ENCODE measurements at regions not wholly inside any gene's neighbourhood (a gene's known extent, or its start where the extent isn't known, plus 50 kb on each side); places are given as distances from the start of the nearest gene placed in this dataset.
"Not testable (repeated sequence)": the region's sequence is repeated elsewhere in the genome, so short reads cannot be mapped to it uniquely, and the experiment has no call there.

DNA sequence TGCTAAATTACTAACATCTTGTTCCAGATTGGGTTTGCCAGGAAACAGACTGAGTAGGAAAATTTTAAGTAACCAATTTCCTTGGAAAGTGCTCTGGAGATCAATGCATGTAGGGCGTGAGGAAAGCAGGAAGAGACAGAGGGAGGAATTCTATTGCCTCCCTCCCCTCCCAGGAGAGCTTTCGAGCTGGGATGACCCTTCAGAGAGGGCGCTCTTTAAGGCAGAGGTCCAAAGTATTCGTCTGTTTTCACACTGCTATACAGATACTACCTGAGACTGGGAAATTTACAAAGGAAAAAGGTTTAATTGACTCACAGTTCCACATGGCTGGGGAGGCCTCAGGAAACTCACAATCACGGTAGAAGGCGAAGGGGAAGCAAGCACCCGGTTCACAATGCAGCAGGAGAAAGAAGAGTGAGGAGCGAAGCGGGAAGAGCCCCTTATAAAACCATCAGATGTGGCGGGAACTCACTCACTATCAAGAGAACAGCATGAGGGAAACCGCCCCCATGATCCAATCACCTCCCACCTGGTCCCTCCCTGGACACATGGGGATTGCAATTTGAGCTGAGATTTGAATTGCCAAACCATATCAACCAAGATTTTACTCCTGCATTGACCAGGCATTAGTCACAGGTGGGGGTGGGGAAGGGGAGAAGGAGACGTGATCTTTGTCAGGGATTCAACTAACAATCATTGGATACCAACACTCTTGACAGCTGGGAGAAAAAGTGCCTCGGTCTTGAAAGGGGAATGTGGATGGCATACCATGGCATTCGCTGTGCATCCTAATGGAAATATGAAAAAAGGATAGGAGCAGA, 63.8 kb downstream of the SLITRK2 start:
- no peak for DNase-seq

DNA sequence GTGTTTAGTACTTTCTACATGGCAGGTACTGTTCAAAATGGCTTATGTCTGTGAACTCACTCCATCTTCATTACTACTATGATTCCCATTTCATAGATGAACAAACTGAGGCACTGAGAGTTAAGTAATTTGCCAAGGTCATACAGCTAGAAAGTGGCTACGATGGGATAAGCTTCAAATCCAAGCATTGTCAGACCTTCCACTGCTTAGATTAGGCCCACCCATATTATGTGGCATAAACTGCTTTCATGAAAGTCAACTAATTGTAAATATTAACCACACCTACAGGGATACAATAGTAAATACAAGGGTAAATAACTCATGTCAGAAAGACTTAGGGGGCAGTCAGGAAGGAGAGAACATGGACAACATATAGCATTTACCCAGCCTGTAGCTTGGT, 68.8 kb downstream of the SLITRK2 start:
- no peak for DNase-seq

DNA sequence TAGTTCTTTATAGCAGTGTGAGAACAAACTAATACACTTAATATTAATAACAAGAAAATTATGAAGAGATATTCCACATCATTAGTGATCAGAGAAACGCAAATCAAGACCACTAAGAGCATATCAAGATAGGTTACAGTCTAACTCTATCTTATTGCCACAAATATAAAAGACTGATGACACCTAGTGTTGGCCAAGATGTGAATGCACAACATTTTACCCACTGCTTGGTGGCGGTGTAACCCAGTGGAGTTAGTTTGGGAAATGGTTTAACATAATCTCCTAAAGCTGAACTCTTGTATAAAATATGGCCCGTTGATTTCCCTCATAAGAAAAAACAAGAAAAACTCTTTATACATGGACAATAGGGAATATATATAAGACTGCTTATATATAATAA, 92.4 kb downstream of the SLITRK2 start:
- DNase-seq: no peak

DNA sequence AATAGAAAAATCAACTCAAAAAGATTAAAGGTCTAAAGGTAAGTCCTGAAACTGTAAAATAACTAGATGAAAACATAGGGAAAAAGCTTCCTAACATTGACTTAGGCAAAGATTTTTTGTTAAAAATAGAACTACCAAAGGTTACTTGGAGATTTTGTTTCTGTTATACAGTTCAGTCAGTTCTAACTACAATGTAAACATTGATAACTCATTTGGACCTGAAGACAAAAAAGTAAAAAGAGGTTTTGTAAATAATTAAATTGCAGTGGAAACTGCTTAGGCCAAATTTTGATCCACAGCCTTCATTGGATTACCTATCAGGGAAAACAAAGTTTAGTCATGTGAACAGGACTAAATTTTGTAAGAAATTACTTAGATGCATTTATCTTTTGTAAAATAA, 101.8 kb downstream of the SLITRK2 start:
- no peak for DNase-seq

DNA sequence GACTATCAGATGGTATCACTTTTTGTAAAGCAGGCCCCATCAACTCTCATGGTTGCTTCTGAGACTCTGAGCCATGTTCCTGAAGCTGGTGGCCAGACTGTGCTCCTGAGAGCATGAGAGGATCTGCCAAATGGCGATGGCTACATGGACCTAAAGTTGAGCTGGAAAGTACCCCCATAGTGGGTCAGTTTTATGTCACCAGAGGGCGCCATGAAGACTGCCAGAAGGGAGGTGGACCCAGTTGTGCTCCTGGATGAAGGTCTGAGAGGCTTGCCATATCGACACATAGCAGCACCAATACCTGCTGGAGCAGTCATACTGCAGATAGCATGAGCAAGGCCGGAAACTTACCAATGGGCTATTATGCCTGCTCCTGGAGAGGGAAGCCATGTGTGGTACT, 105.7 kb downstream of the SLITRK2 start:
- no peak for DNase-seq

DNA sequence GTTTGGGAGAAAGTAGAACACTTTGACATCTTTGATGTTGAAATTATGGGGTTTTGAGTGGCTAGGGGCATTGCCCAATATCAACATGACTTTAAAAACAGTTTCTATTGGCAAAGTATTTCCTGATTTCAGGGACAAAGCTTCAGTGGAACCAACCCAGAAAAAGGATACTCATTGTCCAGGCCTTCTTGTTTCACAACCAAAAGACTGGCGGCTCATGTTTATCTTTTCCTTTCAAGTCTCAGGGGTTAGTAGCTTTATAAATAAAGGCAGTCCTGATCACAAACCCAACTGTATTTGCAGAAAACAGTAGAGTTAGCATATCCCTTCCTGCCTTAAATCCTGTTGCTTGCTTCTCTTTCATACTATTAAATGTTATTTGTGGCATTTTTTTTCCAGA, 119.1 kb downstream of the SLITRK2 start:
- DNase-seq: no peak

DNA sequence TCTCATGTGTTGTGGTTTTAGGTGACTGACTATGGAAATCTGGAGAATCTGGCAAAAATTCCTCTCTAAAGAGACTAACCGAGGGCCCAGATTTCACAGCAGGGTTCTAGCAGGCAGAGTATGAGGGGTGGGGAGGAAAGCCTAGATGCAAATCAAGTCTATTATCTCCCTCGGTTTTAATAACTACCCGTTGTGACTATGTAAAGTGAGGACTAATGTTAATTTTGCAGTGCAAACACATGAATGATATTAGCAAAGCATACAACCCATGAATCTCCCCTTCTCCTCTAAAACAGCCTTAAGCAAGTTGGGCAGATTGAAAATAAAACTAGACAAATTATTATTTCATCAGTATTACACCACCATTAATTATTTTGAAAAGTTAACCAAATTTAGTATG, 131.4 kb downstream of the SLITRK2 start:
- no peak for DNase-seq

DNA sequence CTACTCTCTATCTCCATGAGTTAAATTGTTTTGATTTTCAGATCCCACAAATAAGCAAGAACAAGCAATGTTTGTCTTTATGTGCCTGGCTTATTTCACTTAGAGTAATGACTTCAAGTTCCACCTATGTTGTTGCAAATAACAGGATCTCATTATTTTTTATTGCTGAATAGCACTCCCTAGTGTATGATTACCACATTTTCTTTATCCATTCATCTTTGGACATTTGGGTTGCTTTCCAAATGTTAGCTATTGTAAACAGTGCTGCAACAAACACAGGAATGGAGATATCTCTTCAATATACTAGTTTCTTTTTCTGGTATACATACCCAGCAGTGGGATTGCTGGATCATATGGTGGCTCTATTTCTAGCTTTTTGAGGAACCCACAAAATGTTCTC, 136.0 kb downstream of the SLITRK2 start:
- no peak for DNase-seq

DNA sequence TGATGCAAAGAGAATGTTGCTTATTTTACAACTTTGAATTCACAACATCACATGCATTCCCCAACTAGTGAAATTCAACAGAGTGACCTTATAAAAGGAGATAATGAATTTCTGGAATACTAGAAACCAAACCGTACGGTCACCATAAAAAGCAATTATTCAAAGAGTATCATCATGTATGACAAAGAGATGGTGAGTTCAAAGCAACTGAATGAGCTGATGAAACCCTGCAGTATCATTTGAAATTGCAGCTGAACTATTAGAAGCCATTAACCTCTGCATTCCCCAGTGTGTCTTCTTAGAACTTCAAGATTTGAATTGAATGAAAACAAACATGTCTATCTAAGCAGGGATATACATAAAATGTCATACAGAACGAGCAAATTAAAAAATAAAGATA, 172.4 kb downstream of the SLITRK2 start:
- DNase-seq: no peak

DNA sequence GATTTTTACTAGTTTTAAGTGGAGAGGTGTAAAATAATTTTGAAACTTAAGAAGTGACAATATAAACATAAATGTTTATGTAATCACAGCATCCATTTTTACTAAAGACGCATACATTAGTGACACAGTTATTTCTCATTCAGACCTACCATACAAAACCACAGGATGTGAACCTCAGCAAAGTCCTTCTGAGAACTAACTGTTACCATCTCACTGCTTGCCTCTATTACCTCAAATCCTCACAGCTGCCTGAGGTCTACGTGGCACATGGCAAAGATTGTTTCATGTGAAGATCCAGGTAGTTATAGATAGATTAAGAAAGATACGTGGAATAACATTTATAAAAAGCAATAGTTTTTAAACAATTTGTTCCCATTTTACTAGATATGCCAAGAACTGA, 189.0 kb downstream of the SLITRK2 start:
- DNase-seq: no peak

DNA sequence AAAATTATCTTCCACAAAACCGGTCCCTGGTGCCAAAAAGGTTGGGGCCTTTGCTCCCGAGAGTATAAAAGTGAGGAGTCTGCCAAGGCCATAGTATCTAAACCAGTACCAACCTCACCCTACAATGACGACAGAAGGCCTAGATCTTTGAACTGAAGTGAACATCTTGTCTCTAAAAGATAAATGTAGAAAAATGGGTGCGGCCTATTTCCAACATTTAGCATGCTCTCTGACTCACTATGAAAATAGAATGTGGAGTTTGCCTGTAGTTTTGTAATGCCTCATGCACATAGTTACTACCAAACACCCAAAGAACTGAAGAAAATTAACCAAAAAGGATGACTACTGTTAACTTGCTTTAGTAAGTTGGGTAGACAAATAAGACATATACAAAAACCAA, 218.4 kb downstream of the SLITRK2 start:
- DNase-seq: no peak

DNA sequence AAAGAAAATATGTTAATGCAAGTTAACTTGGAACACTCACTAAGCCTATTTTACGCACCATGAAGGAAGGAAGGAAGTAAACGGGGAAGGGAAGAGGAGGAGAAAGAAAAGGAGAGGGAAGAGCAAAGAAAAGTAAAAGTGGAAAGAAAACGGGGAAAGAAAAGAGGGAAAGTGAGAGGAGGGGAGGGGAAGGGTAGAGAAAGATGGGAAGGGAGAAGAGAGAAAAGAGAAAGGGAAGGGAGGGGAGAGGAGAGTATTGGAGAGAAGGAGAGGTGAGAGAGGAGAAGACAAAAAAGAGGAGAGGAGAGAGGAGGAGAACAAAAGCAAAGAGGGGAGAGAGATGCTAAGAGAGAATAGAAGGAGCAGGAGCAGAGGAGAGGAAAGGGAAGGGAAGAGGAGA, 224.1 kb downstream of the SLITRK2 start:
- no peak for DNase-seq

DNA sequence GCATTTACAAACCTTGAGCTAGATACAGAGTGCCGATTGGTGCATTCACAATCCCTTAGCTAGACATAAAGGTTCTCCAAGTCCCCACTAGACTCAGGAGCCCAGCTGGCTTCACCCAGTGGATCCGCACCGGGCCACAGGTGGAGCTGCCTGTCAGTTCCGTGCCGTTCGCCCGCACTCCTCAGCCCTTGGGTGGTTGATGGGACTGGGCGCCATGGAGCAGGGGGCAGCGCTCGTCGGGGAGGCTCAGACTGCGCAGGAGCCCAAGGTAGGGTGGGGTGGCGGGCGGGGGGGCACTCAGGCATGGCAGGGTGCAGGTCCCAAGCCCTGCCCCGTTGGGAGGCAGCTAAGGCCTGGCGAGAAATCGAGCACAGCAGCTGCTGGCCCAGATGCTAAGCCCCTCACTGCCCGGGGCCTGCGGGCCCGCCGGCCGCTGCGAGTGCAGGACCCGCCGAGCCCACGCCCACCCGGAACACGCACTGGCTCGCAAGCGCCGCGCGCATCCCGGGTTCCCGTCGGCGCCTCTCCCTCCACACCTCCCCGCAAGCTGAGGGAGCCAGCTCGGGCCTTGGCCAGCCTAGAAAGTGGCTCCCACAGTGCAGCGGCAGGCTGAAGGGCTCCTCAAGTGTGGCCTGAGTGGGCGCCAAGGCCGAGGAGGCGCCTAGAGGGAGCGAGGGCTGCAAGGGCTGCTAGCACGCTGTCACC, 228.5 kb downstream of the SLITRK2 start:
- not testable (repeated sequence) for DNase-seq

DNA sequence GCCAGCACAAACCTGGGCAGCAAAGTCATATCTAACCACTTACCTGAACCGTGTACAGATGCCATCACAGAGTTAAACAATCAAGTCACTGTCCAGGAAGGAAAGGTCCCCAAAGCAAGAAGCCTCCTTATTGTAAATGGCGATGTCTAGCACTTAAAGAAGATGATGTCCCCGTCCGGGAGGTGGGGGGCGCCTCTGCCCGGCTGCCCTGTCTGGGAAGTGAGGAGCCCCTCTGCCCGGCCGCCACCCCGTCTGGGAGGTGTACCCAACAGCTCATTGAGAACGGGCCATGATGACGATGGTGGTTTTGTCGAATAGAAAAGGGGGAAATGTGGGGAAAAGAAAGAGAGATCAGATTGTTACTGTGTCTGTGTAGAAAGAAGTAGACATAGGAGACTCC, 231.9 kb downstream of the SLITRK2 start:
- not testable (repeated sequence) for DNase-seq

DNA sequence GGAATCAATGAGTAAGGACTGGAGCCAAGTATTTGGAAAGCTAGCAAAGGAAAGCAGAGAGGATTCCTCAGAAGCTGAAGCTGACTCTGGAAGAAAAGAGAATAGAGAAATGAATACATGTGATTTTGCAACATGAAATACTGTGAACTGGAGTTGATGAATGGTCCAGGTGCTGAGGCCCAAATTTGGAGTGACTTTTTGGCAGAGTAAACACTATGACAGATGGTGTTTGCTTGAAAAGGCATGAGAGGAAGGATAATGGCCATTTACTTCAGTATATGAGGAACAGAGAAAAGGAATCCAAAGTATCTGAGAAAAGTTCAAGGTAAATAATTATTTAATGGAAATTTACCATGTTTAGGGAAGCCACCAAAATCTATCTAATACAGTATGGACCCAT, 236.7 kb downstream of the SLITRK2 start:
- no peak for DNase-seq

DNA sequence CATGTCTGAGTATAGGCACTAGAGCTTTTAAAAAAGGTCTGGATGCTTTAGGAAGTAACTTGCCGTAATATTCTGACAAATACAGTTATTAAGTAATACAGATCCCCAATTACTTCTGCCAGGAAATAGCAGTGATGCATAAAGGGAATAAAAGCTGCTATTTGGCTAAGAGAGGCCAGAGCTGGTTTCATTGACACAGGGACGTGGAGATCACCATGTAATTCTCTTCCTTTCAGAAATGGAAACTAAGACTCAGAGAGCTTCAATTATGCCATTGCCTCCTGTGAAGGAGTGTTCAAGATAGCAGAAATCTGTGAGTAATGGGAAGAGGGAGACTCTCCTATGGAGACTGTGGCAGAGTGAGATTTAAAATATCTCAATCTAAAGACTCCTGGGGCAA, 238.1 kb downstream of the SLITRK2 start:
- DNase-seq: no peak

DNA sequence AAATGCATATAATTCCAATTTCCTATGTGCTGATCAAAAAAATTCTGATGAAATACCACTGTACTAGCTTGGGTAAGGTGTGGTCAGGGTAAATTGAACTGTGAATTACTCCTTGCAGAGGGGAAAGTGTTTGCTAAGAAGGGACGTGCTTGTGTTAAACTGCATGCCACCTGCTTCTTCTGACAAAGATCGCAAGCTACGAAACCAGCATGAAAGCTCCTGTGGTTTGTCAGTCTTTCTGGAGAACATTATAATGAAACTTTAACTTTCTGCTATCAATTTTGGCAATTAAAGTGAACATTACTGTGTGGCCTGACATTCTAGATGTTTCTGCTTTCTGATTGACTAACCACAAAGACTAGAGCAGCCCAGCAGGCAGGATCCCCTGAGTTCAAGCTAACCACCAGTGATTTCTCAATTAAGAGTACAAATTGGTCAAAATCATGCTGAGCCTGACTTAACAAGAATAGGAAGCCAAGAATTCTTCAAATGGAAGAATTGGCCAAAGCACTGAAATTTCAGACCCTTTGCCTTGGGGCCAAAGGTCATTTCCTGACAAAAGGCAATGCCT, 239.0 kb downstream of the SLITRK2 start:
- DNase-seq: no peak

DNA sequence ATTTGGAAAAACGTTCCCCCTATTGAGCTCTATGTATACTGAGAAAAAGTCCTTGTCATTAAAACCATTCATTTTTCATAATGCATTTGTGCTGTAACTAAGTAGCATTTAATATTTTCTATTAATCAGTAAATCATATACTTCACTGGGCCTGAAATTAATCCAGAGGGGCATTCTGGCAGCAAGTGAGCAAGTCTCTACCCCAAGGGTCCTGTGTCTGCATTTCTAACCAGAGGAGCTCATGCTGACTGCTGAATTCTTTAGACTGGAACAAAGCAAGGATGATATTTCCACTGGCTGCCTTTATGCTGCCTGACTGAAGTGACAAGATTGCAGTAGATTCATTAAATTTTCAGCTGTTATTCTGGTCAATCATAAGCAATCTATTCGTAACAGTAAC, 246.5 kb downstream of the SLITRK2 start:
- no peak for DNase-seq

DNA sequence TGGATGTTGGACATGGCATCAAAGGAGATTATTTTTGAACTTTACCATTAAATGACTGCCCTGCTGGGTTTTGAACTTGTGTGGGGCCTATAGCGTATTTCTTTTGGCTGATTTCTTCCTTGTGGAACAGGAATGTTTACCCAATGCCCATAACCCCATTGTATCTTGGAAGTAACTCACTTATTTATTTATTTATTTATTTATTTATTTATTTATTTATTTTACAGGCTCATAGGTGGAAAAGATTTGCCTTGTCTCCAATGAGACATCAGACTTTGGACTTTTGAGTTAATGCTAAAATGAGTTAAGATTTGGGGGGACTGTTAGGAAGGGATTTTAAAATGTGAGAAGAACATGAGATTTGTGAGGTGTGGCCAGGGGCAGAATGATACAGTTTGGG, 273.1 kb downstream of the SLITRK2 start:
- no peak for DNase-seq

DNA sequence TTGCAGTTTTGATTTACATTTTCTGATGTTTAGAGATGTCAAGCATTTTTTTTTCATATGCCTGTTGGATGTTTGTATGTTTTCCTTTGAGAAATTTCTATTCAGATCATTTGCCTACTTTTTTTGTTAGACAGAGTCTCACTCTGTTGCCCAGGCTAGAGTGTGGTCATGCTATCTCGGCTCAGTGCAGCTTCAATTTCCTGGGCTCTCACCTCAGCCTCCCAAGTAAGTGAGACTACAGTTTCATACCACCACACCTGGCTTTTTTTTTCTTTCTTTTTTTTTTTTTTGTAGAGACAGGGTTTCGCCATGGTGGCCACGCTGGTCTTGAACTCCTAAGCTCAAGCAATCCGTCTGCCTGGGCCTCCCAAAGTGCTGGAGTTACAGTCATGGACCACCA, 291.7 kb downstream of the SLITRK2 start:
- no peak for DNase-seq

DNA sequence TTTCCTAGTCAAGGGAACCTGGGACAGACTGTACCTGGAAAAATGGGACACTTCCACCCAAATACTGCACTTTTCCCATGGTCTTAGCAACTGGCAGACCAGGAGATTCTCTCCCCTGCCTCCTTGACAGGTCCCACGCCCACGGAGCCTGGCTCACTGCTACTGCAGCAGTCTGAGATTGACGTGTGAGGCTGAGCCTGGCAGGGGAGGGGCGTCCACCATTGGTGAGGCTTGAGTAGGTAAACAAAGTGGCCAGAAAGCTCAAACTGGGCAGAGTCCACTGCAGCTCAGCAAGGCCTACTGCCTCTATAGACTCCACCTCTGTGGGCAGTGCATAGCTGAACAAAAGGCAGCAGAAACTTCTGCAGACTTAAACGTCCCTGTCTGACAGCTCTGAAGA, 301.4 kb downstream of the SLITRK2 start:
- DNase-seq: not testable (repeated sequence)

DNA sequence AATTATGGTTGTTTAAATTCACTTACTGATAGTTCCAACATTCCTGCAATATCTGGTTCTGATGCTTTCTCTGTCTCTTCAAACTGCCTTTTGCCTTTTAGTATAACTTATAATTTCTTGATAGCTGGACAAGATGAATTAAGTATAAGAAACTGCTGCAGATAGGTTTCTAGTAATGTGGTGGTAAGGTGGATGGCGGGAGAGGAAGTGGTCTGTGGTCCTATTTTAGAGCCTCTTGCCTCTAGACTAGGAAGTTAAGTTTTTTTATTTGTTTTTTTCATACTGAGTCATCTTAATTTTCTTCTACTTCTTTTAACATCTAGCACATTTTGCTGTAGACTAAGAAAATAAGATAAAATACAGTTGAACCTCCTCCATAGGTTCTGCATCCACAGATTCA, 310.0 kb downstream of the SLITRK2 start:
- no peak for DNase-seq

DNA sequence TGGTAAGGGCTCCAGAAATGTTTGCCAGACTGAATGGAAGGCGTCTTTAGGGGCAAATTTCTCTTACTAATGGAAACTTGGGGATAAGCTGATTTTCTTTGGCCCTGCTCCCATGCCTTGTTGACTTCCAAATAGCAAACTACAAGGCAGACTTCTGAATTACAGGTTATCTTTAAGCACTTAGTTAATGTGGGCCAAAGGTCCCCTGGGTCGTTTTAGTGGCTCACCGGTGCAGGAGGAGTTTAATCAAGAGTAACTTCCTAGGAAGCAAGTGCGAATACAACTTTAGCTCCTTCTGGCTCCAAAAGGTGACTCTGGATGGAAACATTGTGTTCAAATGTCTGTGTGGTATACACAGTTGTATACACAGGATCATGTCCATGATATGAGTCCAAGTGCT, 323.6 kb downstream of the SLITRK2 start:
- no peak for DNase-seq

DNA sequence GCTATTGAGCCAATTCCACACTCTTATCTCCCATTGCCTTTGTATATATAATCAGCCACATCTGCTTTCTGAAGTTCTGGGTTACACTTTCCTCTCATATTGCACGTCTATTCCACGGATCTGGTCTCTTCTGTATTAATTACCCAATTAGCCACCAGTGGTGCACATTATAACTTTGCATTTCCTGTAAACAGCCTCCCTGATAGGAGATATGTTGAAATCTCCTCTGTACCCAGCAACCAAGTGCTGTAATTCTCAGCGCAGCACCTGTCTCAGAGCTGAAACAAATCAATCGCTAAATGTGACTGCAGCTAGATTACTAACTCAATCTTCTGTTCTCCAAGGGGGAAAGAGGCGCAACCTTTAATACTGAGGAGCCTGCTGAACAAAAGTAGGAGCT, 326.4 kb downstream of the SLITRK2 start:
- DNase-seq: no peak
